ENCODE measurements at regions not wholly inside any gene's neighbourhood (a gene's known extent, or its start where the extent isn't known, plus 50 kb on each side); places are given as distances from the start of the nearest gene placed in this dataset.
"Not testable (repeated sequence)": the region's sequence is repeated elsewhere in the genome, so short reads cannot be mapped to it uniquely, and the experiment has no call there.

DNA sequence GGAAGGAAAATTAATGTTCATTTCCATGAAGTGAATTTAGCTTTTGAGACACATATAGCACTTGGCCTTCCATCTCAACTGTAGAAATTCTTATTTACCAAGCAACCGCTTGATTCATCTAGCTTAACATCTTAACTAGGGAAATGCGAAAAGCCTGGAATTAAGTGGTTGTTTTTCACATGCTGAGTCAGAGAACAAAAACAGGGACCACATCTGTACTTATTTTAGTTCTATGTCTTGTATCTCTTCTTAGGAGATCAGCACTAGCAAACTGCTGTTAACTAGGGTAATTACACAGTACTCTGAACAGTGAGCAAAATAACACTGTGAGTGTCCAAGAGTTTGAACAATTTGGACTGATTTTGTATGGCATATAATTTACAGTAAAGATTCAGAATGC, 590.9 kb upstream of the NRSN1 start:
- WGBS, 2 donors = 95 to 97% methylated on average over 2 of the region's 2 CpGs

GRCh38 chr6:23537828-23538227, 588.2 kb upstream of the NRSN1 start:
- Histone ChIP-seq H3K27me3 (no peaks in the 10 kb centered on the region), H3K36me3 (no peaks in the 10 kb centered on the region), H3K4me1 (peaks cover 7 to 16% of the 10 kb centered on the region in 2 donors), H3K27ac (no peak overlapping the region), H3K9me3 (no peaks in the 10 kb centered on the region), H3K4me3 (replicated peaks in 1 of 3) (no peak overlapping the region)
- no peak for DNase-seq
- TF ChIP-seq POLR2A (IDR thresholded peaks at IDR 0.05) (no peak), CTCF (IDR thresholded peaks at IDR 0.05) (no peak)
- intact Hi-C loops (cut with DNase I) = no loop called here

More for the DNA sequence above, 590.9 kb upstream of the NRSN1 start:
- Histone ChIP-seq H3K27me3 (no peaks in the 10 kb centered on the region), H3K4me1 (peaks cover 7 to 19% of the 10 kb centered on the region in 2 donors), H3K4me3 (replicated peaks in 1 of 3) (no peak overlapping the region), H3K9me3 (no peaks in the 10 kb centered on the region), H3K27ac (no peak overlapping the region), H3K36me3 (no peaks in the 10 kb centered on the region)
- intact Hi-C loops (cut with DNase I) = no loop called here
- DNase-seq = no peak
- no peak for TF ChIP-seq POLR2A (IDR thresholded peaks at IDR 0.05)
- TF ChIP-seq CTCF (IDR thresholded peaks at IDR 0.05) = no peak

DNA sequence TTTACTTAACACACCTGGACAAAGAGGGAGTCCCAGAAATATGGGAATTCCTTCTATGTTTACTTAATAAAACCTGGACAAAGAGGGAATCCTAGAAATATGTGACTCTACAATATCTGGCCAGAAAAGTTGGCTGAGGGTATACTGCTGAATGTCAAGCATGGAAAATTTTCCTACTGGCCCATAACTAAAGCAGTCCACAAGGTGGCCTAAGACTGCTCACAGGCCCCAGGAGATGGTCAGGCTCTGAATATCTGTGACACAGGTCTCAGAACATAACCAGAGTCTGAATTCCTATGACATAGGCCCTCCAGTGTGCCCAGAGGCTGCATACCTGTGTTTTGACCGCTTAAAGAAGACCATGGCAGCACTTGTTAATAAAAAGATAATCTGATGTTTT, 578.2 kb upstream of the NRSN1 start:
- H3K27ac ChIP-seq = no peak overlapping the region
- no peaks in the 10 kb centered on the region for H3K4me1 ChIP-seq
- no peaks in the 10 kb centered on the region for H3K27me3 ChIP-seq
- 47 to 85% methylated on average over 1 of the region's 1 CpG for WGBS, 2 donors
- H3K9me3 ChIP-seq = no peaks in the 10 kb centered on the region
- intact Hi-C loops (cut with DNase I) = no loop called here
- TF ChIP-seq POLR2A (IDR thresholded peaks at IDR 0.05) = no peak
- peak in 1 of 6 experiments; percentile 19 for TF ChIP-seq CTCF (IDR thresholded peaks at IDR 0.05)
- H3K36me3 ChIP-seq = no peaks in the 10 kb centered on the region
- DNase-seq = no peak
- no peak overlapping the region for H3K4me3 ChIP-seq (replicated peaks in 1 of 3)

DNA sequence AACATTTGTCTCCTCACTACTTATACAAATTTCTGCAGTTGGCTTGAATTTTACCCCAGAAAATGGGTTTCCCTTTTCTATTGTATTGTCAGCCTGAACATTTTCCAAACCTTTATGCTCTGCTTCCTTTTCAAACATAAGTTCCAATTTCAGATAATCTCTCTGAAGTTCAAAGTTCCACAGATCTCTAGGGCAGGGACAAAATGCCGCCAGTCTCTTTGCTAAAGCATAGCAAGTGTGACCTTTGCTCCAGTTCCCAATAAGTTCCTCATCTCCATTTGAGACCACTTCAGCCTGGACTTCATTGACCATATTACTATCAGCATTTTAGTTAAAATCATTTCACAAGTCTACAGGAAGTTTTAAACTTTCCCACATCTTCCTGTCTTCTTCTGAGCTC, 571.1 kb upstream of the NRSN1 start:
- H3K9me3 ChIP-seq; H3K4me1 ChIP-seq; H3K4me3 ChIP-seq (replicated peaks in 1 of 3); H3K27ac ChIP-seq; H3K27me3 ChIP-seq; intact Hi-C loops (cut with DNase I); DNase-seq; H3K36me3 ChIP-seq: not testable (repeated sequence)
- WGBS, 2 donors = 81 to 88% methylated on average over 1 of the region's 1 CpG

GRCh38 chr6:23559587-23560343, 566.2 kb upstream of the NRSN1 start:
- no peaks in the 10 kb centered on the region for H3K9me3 ChIP-seq
- no peaks in the 10 kb centered on the region for H3K36me3 ChIP-seq
- H3K27ac ChIP-seq = no peak overlapping the region
- H3K4me1 ChIP-seq = no peaks in the 10 kb centered on the region
- 67% methylated on average over 9 of the region's 9 CpGs for WGBS, 2 donors
- no peaks in the 10 kb centered on the region for H3K27me3 ChIP-seq
- H3K4me3 ChIP-seq (replicated peaks in 1 of 3) = no peak overlapping the region
- DNase-seq = no peak
- TF ChIP-seq CTCF (IDR thresholded peaks at IDR 0.05) = no peak
- TF ChIP-seq POLR2A (IDR thresholded peaks at IDR 0.05) = no peak
- intact Hi-C loops (cut with DNase I) = no loop called here

Measured in thyroid gland (tissue), 4 donors.